ENCODE measurements at regions not wholly inside any gene's neighbourhood (a gene's known extent, or its start where the extent isn't known, plus 50 kb on each side); places are given as distances from the start of the nearest gene placed in this dataset.
"Not testable (repeated sequence)": the region's sequence is repeated elsewhere in the genome, so short reads cannot be mapped to it uniquely, and the experiment has no call there.

GRCh38 chr2:877747-878146 is 72.9 kb upstream of the SNTG2 start:
- no peak for DNase-seq

- DNase-seq: no peak
These were observed 74.7 kb upstream of the SNTG2 start for GRCh38 chr2:875687-876615.

GRCh38 chr2:873651-874580 is 76.7 kb upstream of the SNTG2 start:
- DNase-seq: peak; percentile 59

DNA sequence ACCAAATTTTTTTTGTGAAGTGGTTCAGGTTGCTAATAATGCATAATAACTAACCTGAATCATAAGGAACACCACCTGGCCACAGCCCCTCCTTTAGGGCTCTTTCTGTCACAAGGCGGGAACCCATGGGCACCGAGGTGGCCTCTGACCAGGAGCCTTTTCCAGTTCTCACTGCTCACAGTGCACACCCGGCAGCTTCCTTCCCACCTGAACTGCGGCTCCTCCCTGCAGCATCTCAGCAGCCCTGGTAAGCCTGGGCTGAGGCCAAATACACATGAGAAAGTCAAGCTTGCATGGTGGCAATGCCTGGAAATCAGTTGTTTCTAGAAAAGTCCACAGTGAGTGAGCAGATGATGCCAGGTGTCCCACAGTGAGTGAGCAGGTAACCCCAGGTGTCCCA is 77.6 kb upstream of the SNTG2 start:
- no peak for DNase-seq

- DNase-seq: no peak
These were observed 78.5 kb upstream of the SNTG2 start for GRCh38 chr2:871926-872680.

DNA sequence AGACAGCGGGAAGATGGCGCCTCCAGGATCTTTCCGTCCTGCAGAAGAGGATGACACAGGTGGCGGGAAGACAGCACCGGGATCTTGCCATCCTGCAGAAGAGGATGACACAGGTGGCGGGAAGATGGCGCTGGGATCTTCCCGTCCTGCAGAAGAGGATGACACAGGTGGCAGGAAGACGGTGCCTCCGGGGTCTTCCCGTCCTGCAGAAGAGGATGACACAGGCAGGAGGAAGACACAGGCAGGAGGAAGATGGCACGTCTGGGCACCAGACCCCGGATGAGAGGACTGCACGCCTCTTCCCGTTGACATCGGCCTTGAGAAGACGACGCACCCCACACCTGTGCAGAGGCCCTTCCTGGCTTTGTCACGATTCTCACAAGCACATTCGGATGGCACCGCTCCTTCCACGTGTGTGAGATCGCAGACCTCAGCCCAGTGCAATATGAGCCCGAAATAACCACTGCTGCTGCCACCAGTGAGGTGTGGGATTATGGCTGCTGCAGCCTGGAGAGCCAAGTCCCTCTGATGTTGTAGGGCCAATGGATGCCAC is 79.4 kb upstream of the SNTG2 start:
- DNase-seq: no peak

- no peak for DNase-seq
These were observed 80.2 kb upstream of the SNTG2 start for GRCh38 chr2:870426-870825.

- no peak for DNase-seq
These were observed 80.8 kb upstream of the SNTG2 start for GRCh38 chr2:869894-870293.

- DNase-seq: no peak
These were observed 81.2 kb upstream of the SNTG2 start for GRCh38 chr2:869357-869871.

- not testable (repeated sequence) for DNase-seq
These were observed 81.8 kb upstream of the SNTG2 start for GRCh38 chr2:868857-869256.

DNA sequence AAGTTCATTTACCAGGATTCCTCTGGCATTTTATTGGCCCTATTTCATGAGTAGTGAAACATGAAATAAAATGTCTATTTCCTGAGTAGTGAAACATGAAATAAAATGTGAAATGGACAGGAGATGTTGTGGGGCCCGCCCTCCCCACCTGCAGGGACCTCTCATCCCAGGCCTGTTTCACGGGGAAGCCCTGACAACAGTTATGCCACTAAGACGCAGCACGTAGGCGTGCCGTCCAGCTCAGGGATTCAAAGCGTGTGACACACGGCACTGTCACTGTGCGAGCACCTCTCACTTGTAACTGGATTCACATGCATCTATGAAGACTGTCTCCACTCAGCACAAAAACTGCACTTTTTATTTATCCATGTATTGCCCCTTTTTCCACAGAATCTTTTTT is 83.4 kb upstream of the SNTG2 start:
- DNase-seq: no peak

- DNase-seq: no peak
These were observed 83.8 kb upstream of the SNTG2 start for GRCh38 chr2:866887-867286.

GRCh38 chr2:866009-866680 is 84.5 kb upstream of the SNTG2 start:
- DNase-seq: peak; percentile 59

- no peak for DNase-seq
These were observed 86.0 kb upstream of the SNTG2 start for GRCh38 chr2:864501-865106.

- no peak for DNase-seq
These were observed 86.8 kb upstream of the SNTG2 start for GRCh38 chr2:863732-864450.

- no peak for DNase-seq
These were observed 87.8 kb upstream of the SNTG2 start for GRCh38 chr2:862731-863466.

DNA sequence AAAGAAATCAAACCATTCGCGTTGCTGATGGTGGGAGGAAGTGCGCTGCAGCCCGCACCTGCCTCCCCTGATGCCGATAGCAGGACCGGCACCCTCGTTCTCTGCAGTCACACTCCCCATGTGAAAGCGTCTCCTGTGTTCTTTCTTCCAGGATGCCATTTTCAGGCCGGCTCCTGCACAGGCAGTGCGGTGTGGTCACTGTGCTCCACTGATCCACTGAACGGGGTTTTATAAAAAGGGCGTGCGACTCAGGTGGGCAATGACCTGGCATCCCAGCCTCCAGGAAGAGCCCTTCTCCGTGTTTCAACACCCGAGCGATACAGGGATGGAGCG is 88.3 kb upstream of the SNTG2 start:
- no peak for DNase-seq

GRCh38 chr2:861655-862354 is 88.8 kb upstream of the SNTG2 start:
- no peak for DNase-seq

GRCh38 chr2:860259-860855 is 90.3 kb upstream of the SNTG2 start:
- DNase-seq: no peak

All from NCI-H510A (cell line).